Stromal cell of bone marrow (primary cell): ENCODE measurements at regions not wholly inside any gene's neighbourhood (a gene's known extent, or its start where the extent isn't known, plus 50 kb on each side); places are given as distances from the start of the nearest gene placed in this dataset.
"Not testable (repeated sequence)": the region's sequence is repeated elsewhere in the genome, so short reads cannot be mapped to it uniquely, and the experiment has no call there.

ENCODE experiments used
- DNase-seq: peaks from one replicate; pipeline ENCODE4 v3.0.0-alpha.2; 2012; ENCODE audit warnings: low read depth

GRCh38 chr17:30686538-30687479 is 137.7 kb downstream of the CRLF3 start:
- DNase-seq = not testable (repeated sequence)

- not testable (repeated sequence) for DNase-seq
Measured at GRCh38 chr17:30682280-30682679, 142.2 kb downstream of the CRLF3 start.

GRCh38 chr17:30680681-30681080 is 143.8 kb downstream of the CRLF3 start:
- not testable (repeated sequence) for DNase-seq

GRCh38 chr17:30677550-30678249 is 146.8 kb downstream of the CRLF3 start:
- no peak for DNase-seq

GRCh38 chr17:30675777-30676492 is 148.6 kb downstream of the CRLF3 start:
- DNase-seq = not testable (repeated sequence)

- DNase-seq = not testable (repeated sequence)
Measured at GRCh38 chr17:30669217-30669649, 155.3 kb downstream of the CRLF3 start.

- DNase-seq = not testable (repeated sequence)
Measured at GRCh38 chr17:30668360-30669181, 155.9 kb downstream of the CRLF3 start.

- peak; percentile 54 for DNase-seq
Measured at GRCh38 chr17:30667657-30668359, 156.7 kb downstream of the CRLF3 start.

GRCh38 chr17:30666838-30667656 is 157.4 kb downstream of the CRLF3 start:
- not testable (repeated sequence) for DNase-seq

GRCh38 chr17:30663727-30664455 is 160.6 kb downstream of the CRLF3 start:
- peak; percentile 6 for DNase-seq

- not testable (repeated sequence) for DNase-seq
Measured at GRCh38 chr17:30657148-30657547, 167.3 kb downstream of the CRLF3 start.

- DNase-seq = not testable (repeated sequence)
Measured at GRCh38 chr17:30653038-30653437, 171.5 kb downstream of the CRLF3 start.

GRCh38 chr17:30650149-30650548 is 172.9 kb downstream of the GOSR1 start:
- DNase-seq = not testable (repeated sequence)

- not testable (repeated sequence) for DNase-seq
Measured at GRCh38 chr17:30648015-30648620, 170.9 kb downstream of the GOSR1 start.

GRCh38 chr17:30645875-30646274 is 168.7 kb downstream of the GOSR1 start:
- DNase-seq = not testable (repeated sequence)

GRCh38 chr17:30644713-30645112 is 167.5 kb downstream of the GOSR1 start:
- DNase-seq = not testable (repeated sequence)

- not testable (repeated sequence) for DNase-seq
Measured at GRCh38 chr17:30644287-30644686, 167.1 kb downstream of the GOSR1 start.

GRCh38 chr17:30641428-30641827 is 164.2 kb downstream of the GOSR1 start:
- not testable (repeated sequence) for DNase-seq
